Parathyroid adenoma (tissue), 2 donors: ENCODE measurements at regions not wholly inside any gene's neighbourhood (a gene's known extent, or its start where the extent isn't known, plus 50 kb on each side); places are given as distances from the start of the nearest gene placed in this dataset.

Experiments used
- H2AFZ ChIP-seq: fragments of 300-600 bp; sonication (generic); one replicate; pipeline ENCODE4 v1.7.0; 2017; ENCODE audit warnings: antibody characterized with exemption, mild to moderate bottlenecking
- H3K27ac ChIP-seq: fragments of 300-600 bp; sonication (generic); one replicate; pipeline ENCODE4 v1.7.0; 2017
- H3K27me3 ChIP-seq: fragments of 300-600 bp; sonication (generic); one replicate; pipeline ENCODE4 v1.7.0; 2017; ENCODE audit warnings: low read length; ENCODE audit not compliant: control insufficient read depth, insufficient read depth
- H3K36me3 ChIP-seq: fragments of 300-600 bp; sonication (generic); one replicate; pipeline ENCODE4 v1.7.0; 2017; ENCODE audit warnings: low read length; ENCODE audit not compliant: control insufficient read depth, insufficient read depth
- H3K4me1 ChIP-seq: fragments of 300-600 bp; sonication (generic); one replicate; pipeline ENCODE4 v1.7.0; 2017; ENCODE audit warnings: control low read depth
- H3K4me2 ChIP-seq: fragments of 300-600 bp; sonication (generic); one replicate; pipeline ENCODE4 v1.7.0; 2017; ENCODE audit warnings: low read length
- H3K4me3 ChIP-seq: fragments of 300-600 bp; sonication (generic); one replicate; pipeline ENCODE4 v1.7.0; 2017; ENCODE audit warnings: low read depth, low read length
- H3K79me2 ChIP-seq: fragments of 300-600 bp; sonication (generic); one replicate; pipeline ENCODE4 v1.7.0; 2017; ENCODE audit warnings: control low read depth
- H3K9ac ChIP-seq: fragments of 300-600 bp; sonication (generic); one replicate; pipeline ENCODE4 v1.7.0; 2017; ENCODE audit warnings: mild to moderate bottlenecking
- H3K9me3 ChIP-seq: fragments of 300-600 bp; sonication (generic); one replicate; pipeline ENCODE4 v1.7.0; 2017; ENCODE audit warnings: low read length; ENCODE audit not compliant: control insufficient read depth
- CTCF ChIP-seq: fragments of 300-600 bp; sonication (generic); IDR thresholded peaks from one replicate; pipeline ENCODE4 v1.7.0; 2017; ENCODE audit warnings: antibody characterized with exemption, mild to moderate bottlenecking
- donor health status: primary hyperparathyroidism.

GRCh38 chr20:56952258-56953047 is 314.0 kb downstream of the BMP7 start:
- H3K4me1 ChIP-seq, result no peaks in the 10 kb centered on the region
- no peaks in the 10 kb centered on the region for H3K36me3 ChIP-seq
- no peak overlapping the region for H3K9ac ChIP-seq
- H3K27me3 ChIP-seq, result no peaks in the 10 kb centered on the region
- no peak overlapping the region for H3K4me3 ChIP-seq
- no peak for TF ChIP-seq CTCF
- H3K4me2 ChIP-seq, result no peak overlapping the region
- no peak overlapping the region for H3K27ac ChIP-seq
- no peaks in the 10 kb centered on the region for H3K79me2 ChIP-seq
- no peaks in the 10 kb centered on the region for H3K9me3 ChIP-seq
- H2AFZ ChIP-seq, result no peak overlapping the region

DNA sequence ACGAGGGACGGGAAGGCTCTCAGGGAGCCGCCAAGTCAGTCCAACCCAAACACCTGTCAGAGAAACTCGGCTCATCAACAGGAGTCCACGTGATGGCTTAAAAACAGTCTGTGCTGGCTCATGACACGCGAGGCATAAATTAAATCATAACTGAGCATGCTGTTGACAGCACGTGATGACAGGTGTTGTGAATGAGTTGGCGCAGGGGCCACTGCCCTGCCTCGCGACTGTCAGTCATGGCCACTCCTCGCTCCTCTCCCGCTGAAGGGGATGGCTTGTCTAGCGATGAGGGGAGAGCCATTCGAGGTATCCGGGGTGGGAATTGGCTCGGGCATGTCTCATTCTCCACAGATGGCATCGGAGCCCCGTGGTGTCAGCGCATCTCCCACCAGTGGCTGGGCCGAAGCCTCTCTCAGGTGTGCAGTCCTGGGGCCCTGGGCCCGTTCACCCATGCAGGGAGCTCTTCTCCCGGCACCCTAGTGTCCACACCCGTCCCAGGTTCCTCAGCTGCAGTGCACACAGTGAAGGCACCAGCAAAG is 313.3 kb downstream of the BMP7 start:
- Histone ChIP-seq H3K36me3 (no peaks in the 10 kb centered on the region), H3K9ac (no peak overlapping the region), H2AFZ (no peak overlapping the region), H3K9me3 (no peaks in the 10 kb centered on the region), H3K4me2 (no peak overlapping the region), H3K27me3 (no peaks in the 10 kb centered on the region), H3K4me1 (no peaks in the 10 kb centered on the region), H3K4me3 (no peak overlapping the region), H3K27ac (no peak overlapping the region), H3K79me2 (no peaks in the 10 kb centered on the region)
- no peak for TF ChIP-seq CTCF

DNA sequence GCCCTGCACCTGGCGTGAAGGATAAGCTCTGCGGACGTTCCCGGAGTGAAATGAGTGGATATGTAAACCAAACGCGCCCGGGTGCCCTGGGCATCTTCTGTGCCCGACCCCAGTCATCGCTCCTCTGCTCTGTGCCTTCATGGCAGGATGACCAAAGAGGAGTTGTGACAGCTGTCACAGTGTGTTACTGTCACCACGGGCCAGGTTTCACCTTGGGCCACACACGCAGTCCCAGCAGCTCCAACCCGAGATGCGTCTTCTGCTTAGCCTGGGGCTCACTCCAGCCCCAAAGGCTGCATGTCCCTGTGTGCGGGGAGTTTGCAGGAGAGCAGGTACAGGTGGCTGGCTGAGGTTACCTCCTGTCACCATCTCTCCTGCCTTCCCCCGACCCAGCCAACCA is 311.6 kb downstream of the BMP7 start:
- Histone ChIP-seq H3K9ac (no peak overlapping the region), H3K9me3 (no peaks in the 10 kb centered on the region), H3K4me2 (no peak overlapping the region), H3K4me1 (no peaks in the 10 kb centered on the region), H3K79me2 (no peaks in the 10 kb centered on the region), H3K27ac (no peak overlapping the region), H3K36me3 (no peaks in the 10 kb centered on the region), H3K4me3 (no peak overlapping the region), H2AFZ (no peak overlapping the region), H3K27me3 (no peaks in the 10 kb centered on the region)
- no peak for TF ChIP-seq CTCF

DNA sequence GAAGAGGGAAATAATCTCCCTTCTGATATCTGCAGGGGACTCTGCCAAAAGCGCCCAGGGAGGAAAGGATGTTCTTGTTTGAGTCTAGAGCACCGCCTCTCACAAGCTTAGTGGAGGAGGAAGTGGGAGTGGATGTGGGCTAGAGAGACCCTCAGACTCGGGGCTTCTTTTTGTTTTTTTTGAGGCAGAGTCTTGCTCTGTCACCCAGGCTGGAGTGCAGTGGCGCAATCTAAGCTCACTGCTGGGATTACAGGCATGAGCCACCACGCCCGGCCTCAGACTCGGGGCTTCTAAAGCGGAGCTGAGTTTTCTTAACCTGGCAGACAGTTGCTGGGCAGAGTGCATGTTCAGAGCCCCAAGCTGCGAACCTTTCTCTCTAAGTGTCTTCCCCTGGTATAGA is 310.8 kb downstream of the BMP7 start:
- Histone ChIP-seq H3K4me3 (no peak overlapping the region), H3K36me3 (no peaks in the 10 kb centered on the region), H3K27me3 (no peaks in the 10 kb centered on the region), H3K4me2 (no peak overlapping the region), H3K79me2 (no peaks in the 10 kb centered on the region), H3K9me3 (no peaks in the 10 kb centered on the region), H3K4me1 (no peaks in the 10 kb centered on the region), H3K9ac (no peak overlapping the region), H3K27ac (no peak overlapping the region), H2AFZ (no peak overlapping the region)
- no peak for TF ChIP-seq CTCF

- no peak overlapping the region for H2AFZ ChIP-seq
- H3K9ac ChIP-seq, result no peak overlapping the region
- no peaks in the 10 kb centered on the region for H3K4me1 ChIP-seq
- TF ChIP-seq CTCF, result no peak
- H3K4me3 ChIP-seq, result no peak overlapping the region
- no peaks in the 10 kb centered on the region for H3K27me3 ChIP-seq
- H3K36me3 ChIP-seq, result no peaks in the 10 kb centered on the region
- H3K27ac ChIP-seq, result no peak overlapping the region
- H3K4me2 ChIP-seq, result no peak overlapping the region
- H3K79me2 ChIP-seq, result no peaks in the 10 kb centered on the region
- H3K9me3 ChIP-seq, result no peaks in the 10 kb centered on the region
Measured at GRCh38 chr20:56956534-56956933, 309.9 kb downstream of the BMP7 start.
